Fibroblast of skin of scalp (primary cell): ENCODE measurements at regions not wholly inside any gene's neighbourhood (a gene's known extent, or its start where the extent isn't known, plus 50 kb on each side); places are given as distances from the start of the nearest gene placed in this dataset.
"Not testable (repeated sequence)": the region's sequence is repeated elsewhere in the genome, so short reads cannot be mapped to it uniquely, and the experiment has no call there.

Experiments
- DNase-seq: peaks from one replicate; pipeline ENCODE4 v3.0.0-alpha.2; 2013

DNA sequence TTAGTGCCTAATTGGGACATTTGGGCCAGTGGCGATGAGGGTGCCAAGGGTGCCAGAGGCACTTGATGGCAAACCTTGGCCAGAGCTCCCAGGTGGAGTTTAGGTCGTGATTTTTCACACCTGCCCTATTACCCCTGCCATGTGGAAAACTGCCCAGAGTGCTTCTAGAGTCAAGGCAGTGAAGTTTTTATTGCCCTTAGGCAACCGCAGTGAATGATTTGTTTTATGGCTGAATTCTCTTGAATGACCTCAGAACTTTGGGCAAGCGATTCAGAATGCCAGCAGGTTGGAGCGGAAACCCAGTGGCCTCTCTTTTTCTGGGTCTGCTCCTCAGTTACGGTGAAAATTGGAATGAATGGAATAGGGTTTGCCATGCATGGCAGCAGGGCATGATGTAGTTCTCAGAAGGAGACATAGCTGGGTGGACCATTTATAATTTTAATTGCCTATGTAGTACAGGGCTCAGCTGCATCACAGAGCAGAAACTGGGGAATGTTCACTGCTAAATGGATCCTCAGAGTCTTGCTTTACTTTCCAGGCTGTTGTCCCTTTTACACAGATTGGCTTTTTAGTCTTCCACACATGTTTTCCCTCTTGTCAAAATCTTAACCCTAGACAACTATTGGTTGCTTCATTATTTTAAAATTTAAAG lies 820.0 kb upstream of the SEMA6A start:
- DNase-seq, result no peak

DNA sequence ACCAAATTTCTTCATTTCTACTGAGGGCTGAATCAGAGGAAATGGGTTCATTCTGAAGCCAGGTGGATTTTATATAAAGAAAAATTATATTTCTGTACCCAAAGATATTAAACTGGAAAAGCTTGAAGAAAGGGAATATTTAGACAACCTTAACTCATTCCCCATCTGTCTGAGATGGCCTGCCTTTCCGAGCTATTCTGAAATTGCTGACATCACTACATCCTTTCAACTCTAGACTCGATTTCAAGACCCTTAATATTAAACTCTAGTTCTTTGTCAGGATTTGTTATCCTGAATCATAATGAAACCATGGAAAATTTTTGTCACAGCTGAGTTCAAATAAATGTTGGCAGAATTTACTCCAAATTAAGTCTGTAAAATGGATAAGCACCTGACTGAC lies 818.5 kb upstream of the SEMA6A start:
- DNase-seq, result no peak

- no peak for DNase-seq
Measured at GRCh38 chr5:117380316-117380715, 805.7 kb upstream of the SEMA6A start.

DNA sequence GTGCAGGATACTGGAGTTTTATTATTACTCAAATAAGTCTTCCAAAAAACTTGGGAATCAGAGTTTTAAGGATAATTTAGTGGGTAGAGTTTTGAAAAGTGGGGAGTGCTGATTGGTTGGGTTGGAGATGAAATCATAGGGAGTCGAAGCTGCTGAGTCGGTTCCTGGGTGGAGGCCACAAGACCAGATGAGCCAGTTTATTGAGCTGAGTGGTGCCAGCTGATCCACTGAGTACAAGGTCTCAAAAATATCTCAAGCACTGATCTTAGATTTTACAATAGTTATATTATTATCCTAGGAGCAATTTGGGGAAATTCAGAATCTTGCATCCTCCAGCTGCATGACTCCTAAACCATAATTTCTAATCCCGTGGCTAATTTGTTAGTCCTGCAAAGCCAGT lies 804.9 kb upstream of the SEMA6A start:
- DNase-seq, result no peak

GRCh38 chr5:117376748-117377147 lies 802.1 kb upstream of the SEMA6A start:
- no peak for DNase-seq

GRCh38 chr5:117359895-117360294 lies 785.3 kb upstream of the SEMA6A start:
- DNase-seq, result no peak

- no peak for DNase-seq
Measured at GRCh38 chr5:117357886-117358285, 783.3 kb upstream of the SEMA6A start.

DNA sequence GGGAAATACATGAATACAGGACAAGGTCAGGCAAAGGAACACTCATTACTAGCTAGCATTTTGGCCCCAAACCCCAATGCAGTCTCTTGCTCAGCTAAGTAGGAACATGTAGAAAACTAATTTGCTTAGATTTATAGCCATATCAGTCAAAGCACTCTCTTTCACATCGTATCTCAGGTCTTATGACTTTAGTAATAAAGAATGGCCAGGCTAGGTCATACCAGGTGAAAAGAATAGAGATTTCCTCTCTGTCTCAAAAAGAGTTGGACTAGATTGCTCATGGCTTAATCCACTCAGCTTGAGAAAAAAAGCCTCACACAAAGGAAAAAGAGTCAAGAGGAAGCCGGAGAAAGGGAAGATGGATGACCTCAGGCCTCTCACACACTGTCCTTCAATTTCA lies 772.7 kb upstream of the SEMA6A start:
- no peak for DNase-seq

- not testable (repeated sequence) for DNase-seq
Measured at GRCh38 chr5:117343726-117344125, 769.1 kb upstream of the SEMA6A start.

DNA sequence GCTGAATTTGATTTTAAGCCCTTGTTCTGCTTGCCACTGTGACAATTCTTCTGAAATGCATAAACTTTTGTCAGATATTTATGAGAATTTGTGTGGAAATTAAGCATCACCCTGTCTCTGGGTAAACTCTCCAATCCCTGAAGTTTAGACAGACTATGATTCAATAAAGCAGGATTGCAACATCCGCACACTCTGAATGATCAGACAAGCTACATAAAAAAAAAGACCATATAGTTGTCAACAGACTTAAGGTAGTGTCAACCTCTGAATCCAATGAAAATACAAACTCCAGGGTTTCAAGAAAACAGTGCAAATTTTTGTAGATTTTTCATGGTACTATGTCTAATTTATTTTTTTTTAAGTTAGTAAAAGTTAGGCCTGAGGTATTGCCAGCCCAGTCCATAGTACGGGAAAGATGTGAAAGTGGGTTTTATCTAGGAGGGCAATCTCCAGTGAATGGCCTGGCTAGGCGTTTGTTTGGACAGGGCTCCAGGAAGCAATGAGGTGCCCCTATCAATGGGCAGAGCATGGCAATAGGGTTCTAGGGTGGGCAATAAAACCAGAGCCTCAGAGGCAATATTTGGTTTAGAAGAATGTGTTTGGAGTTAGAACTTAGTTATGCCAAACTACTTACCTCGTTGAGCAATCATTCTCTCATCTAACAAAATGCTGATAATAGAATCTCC lies 762.6 kb upstream of the SEMA6A start:
- no peak for DNase-seq

- no peak for DNase-seq
Measured at GRCh38 chr5:117336208-117336607, 761.6 kb upstream of the SEMA6A start.

DNA sequence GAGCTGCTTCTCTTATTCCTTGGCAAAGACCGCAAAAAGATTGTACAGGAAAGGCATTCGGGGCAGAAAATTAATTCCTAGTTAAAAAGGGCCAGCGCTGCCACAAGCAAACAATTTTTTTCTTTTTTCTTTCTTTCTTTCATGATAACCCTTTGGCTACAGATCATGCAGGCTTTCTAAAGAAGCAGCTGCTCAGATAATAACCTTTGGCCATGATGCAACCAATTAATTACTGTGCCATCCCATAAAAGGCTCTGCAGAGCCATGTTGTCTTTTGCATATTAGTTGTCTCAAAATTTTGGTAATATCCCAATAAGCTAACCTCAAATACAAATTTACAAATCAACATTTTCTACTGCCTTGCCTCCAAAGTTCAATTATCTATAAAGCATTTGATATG lies 758.4 kb upstream of the SEMA6A start:
- DNase-seq, result no peak

DNA sequence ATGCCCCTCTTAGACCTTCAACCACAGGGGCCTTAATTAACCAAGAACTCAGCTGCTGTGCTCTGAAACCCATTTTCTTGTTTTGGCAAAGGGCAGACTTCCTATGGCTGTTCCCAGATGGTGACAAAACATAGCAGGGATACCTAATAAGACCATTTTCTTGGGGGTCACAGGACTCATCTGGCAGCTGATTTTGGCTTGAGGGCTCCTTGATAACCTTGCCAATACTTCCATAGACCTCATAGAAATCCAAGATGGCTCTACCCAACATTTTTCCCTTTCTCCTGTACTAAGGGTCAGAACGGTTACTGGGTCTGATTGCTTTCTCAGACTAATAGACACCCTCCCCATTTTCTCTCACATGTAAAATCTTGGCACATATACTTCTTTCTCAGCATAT lies 757.7 kb upstream of the SEMA6A start:
- no peak for DNase-seq

DNA sequence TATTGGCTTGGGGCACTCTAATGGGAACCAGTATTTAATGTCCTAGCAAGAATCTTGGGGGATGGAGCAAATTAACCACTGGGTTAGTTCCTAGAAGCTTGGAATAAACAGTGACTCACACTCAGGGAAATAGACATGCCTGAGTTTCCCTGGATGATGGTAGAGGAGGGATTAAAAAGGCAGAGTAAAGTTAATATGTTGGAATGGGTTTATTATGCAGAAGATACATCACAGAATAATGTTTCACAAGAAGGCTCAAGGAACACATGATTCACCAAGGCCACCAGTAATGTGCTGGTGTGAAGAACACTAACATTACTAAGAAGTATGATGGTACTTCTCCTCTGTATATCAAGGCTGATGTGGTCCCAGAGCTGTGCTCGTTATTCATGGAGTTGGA lies 752.9 kb upstream of the SEMA6A start:
- DNase-seq, result no peak

GRCh38 chr5:117326997-117327396 lies 752.4 kb upstream of the SEMA6A start:
- DNase-seq, result no peak

- DNase-seq, result no peak
Measured at GRCh38 chr5:117318528-117318927, 743.9 kb upstream of the SEMA6A start.

DNA sequence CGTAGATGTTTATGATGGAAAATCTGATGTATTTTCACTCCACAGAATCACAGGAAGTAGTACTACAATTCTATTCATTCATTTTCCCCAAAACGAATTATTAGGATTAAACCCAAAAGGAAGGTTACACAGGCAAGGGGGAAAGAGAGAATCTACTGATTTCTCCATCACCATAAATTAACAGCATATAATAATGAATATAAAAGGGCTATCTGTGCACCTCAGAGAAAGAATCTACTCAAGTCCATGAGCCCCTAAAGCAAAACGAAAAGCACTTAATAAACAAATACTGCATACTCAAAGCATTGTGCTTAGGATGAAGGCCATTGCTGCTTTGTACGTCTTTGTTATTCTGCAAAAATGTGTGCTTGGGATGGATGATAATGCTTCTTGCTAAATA lies 740.5 kb upstream of the SEMA6A start:
- DNase-seq, result no peak

DNA sequence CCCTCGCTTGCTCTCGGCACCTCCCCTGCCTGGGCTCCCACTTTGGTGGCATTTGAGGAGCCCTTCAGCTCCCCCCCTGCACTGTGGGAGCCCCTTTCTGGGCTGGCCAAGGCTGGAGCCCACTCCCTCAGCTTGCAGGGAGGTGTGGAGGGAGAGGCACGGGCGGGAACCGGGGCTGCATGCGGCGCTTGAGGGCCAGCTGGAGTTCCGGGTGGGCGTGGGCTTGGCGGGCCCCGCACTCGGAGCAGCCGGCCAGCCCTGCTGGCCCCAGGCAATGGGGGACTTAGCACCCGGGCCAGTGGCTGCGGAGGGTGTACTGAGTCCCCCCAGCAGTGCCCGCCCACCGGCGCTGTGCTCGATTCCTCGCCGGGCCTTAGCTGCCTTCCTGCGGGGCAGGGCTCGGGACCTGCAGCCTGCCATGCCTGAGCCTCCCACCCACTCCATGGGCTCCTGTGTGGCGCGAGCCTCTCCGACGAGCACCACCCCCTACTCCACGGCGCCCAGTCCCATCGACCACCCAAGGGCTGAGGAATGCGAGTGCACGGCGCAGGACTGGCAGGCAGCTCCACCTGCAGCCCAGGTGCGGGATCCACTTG lies 730.0 kb upstream of the SEMA6A start:
- DNase-seq, result not testable (repeated sequence)

DNA sequence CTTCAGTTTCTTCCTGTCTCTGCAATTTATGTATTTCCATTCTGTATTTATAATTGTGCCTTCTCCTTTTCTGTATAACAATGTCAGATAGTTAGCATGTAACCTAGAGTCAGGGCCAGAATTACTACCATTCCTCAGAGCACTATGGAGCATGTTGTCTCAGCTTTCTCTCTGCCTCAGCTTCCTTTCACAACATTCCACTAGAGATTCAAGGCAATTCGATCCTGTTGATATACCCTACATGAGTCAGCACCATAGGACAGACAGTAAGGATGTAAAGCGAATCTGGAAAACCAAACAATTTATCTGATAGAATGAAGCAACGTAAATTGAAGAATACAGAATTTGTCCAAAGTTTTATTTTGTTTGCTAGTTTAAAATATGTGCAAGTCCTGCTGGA lies 728.3 kb upstream of the SEMA6A start:
- DNase-seq, result peak; percentile 32

- no peak for DNase-seq
Measured at GRCh38 chr5:117302473-117302872, 727.9 kb upstream of the SEMA6A start.

- DNase-seq, result no peak
Measured at GRCh38 chr5:117299936-117300328, 725.3 kb upstream of the SEMA6A start.

- DNase-seq, result no peak
Measured at GRCh38 chr5:117299224-117299935, 724.8 kb upstream of the SEMA6A start.

GRCh38 chr5:117296872-117297271 lies 722.2 kb upstream of the SEMA6A start:
- DNase-seq, result no peak

- no peak for DNase-seq
Measured at GRCh38 chr5:117295941-117296340, 721.3 kb upstream of the SEMA6A start.
